ENCODE measurements at regions not wholly inside any gene's neighbourhood (a gene's known extent, or its start where the extent isn't known, plus 50 kb on each side); places are given as distances from the start of the nearest gene placed in this dataset.
A peak's percentile ranks its signal among the peaks of the same experiment; 100 is the strongest.

GRCh38 chr15:35320158-35320780 is 225.7 kb downstream of the DPH6 start:
- no peak for DNase-seq (ENCODE audit: insufficient read length, low spot score)
- FAIRE-seq: no peak
- no peak for TF ChIP-seq SPI1 (IDR thresholded peaks at IDR 0.05; ENCODE audit: low read depth, low read length)
- no peak for TF ChIP-seq POLR2A (IDR thresholded peaks at IDR 0.05; ENCODE audit: low read depth, low read length)
- TF ChIP-seq POU2F2 (IDR thresholded peaks at IDR 0.05; ENCODE audit: low read depth, low read length): no peak

GRCh38 chr15:35319354-35319753 is 226.6 kb downstream of the DPH6 start:
- no peak for TF ChIP-seq POU2F2 (IDR thresholded peaks at IDR 0.05; ENCODE audit: low read depth, low read length)
- TF ChIP-seq TAF1 (IDR thresholded peaks at IDR 0.05; ENCODE audit: low read depth, low read length): no peak
- no peak for TF ChIP-seq PAX5 (IDR thresholded peaks at IDR 0.05; ENCODE audit: insufficient read depth, low read length, severe bottlenecking)
- TF ChIP-seq POLR2AphosphoS5 (IDR thresholded peaks at IDR 0.05; ENCODE audit: low read depth, low read length): no peak
- TF ChIP-seq POLR2A (IDR thresholded peaks at IDR 0.05; ENCODE audit: low read depth, low read length): no peak
- no peak for TF ChIP-seq SPI1 (IDR thresholded peaks at IDR 0.05; ENCODE audit: low read depth, low read length)
- FAIRE-seq: no peak
- DNase-seq (ENCODE audit: insufficient read length, low spot score): no peak

- DNase-seq (ENCODE audit: insufficient read length, low spot score) (no peak), FAIRE-seq (no peak)
These were observed 228.7 kb downstream of the DPH6 start for GRCh38 chr15:35317217-35317616.

GRCh38 chr15:35312344-35312743 is 227.2 kb upstream of the NANOGP8 start:
- no peak for TF ChIP-seq PAX5 (IDR thresholded peaks at IDR 0.05; ENCODE audit: insufficient read depth, low read length, severe bottlenecking)
- FAIRE-seq: no peak
- DNase-seq (ENCODE audit: insufficient read length, low spot score): no peak

More at GRCh38 chr15:35317217-35317616, 228.7 kb downstream of the DPH6 start:
- TF ChIP-seq POLR2AphosphoS5 (IDR thresholded peaks at IDR 0.05; ENCODE audit: low read depth, low read length): no peak
- no peak for TF ChIP-seq POU2F2 (IDR thresholded peaks at IDR 0.05; ENCODE audit: low read depth, low read length)
- TF ChIP-seq TAF1 (IDR thresholded peaks at IDR 0.05; ENCODE audit: low read depth, low read length): no peak
- no peak for TF ChIP-seq POLR2A (IDR thresholded peaks at IDR 0.05; ENCODE audit: low read depth, low read length)
- no peak for TF ChIP-seq SPI1 (IDR thresholded peaks at IDR 0.05; ENCODE audit: low read depth, low read length)
- TF ChIP-seq PAX5 (IDR thresholded peaks at IDR 0.05; ENCODE audit: insufficient read depth, low read length, severe bottlenecking): no peak

- no peak for DNase-seq (ENCODE audit: insufficient read length, low spot score)
- TF ChIP-seq PAX5 (IDR thresholded peaks at IDR 0.05; ENCODE audit: insufficient read depth, low read length, severe bottlenecking): no peak
- no peak for TF ChIP-seq POLR2AphosphoS5 (IDR thresholded peaks at IDR 0.05; ENCODE audit: low read depth, low read length)
- TF ChIP-seq POLR2A (IDR thresholded peaks at IDR 0.05; ENCODE audit: low read depth, low read length): no peak
- no peak for TF ChIP-seq TAF1 (IDR thresholded peaks at IDR 0.05; ENCODE audit: low read depth, low read length)
- no peak for TF ChIP-seq SPI1 (IDR thresholded peaks at IDR 0.05; ENCODE audit: low read depth, low read length)
- TF ChIP-seq POU2F2 (IDR thresholded peaks at IDR 0.05; ENCODE audit: low read depth, low read length): no peak
- no peak for FAIRE-seq
These were observed 226.5 kb upstream of the NANOGP8 start for GRCh38 chr15:35311615-35312014.

GRCh38 chr15:35309886-35310285 is 224.8 kb upstream of the NANOGP8 start:
- no peak for TF ChIP-seq POU2F2 (IDR thresholded peaks at IDR 0.05; ENCODE audit: low read depth, low read length)
- no peak for TF ChIP-seq SPI1 (IDR thresholded peaks at IDR 0.05; ENCODE audit: low read depth, low read length)
- TF ChIP-seq POLR2A (IDR thresholded peaks at IDR 0.05; ENCODE audit: low read depth, low read length): no peak
- no peak for TF ChIP-seq POLR2AphosphoS5 (IDR thresholded peaks at IDR 0.05; ENCODE audit: low read depth, low read length)
- TF ChIP-seq PAX5 (IDR thresholded peaks at IDR 0.05; ENCODE audit: insufficient read depth, low read length, severe bottlenecking): no peak
- no peak for TF ChIP-seq TAF1 (IDR thresholded peaks at IDR 0.05; ENCODE audit: low read depth, low read length)
- no peak for FAIRE-seq
- DNase-seq (ENCODE audit: insufficient read length, low spot score): no peak

GRCh38 chr15:35308802-35309201 is 223.7 kb upstream of the NANOGP8 start:
- TF ChIP-seq POLR2A (IDR thresholded peaks at IDR 0.05; ENCODE audit: low read depth, low read length) (no peak), TAF1 (IDR thresholded peaks at IDR 0.05; ENCODE audit: low read depth, low read length) (no peak), SPI1 (IDR thresholded peaks at IDR 0.05; ENCODE audit: low read depth, low read length) (no peak), POLR2AphosphoS5 (IDR thresholded peaks at IDR 0.05; ENCODE audit: low read depth, low read length) (no peak), PAX5 (IDR thresholded peaks at IDR 0.05; ENCODE audit: insufficient read depth, low read length, severe bottlenecking) (no peak), POU2F2 (IDR thresholded peaks at IDR 0.05; ENCODE audit: low read depth, low read length) (no peak)
- no peak for DNase-seq (ENCODE audit: insufficient read length, low spot score)
- no peak for FAIRE-seq

GRCh38 chr15:35307676-35308075 is 222.6 kb upstream of the NANOGP8 start:
- no peak for DNase-seq (ENCODE audit: insufficient read length, low spot score)
- TF ChIP-seq PAX5 (IDR thresholded peaks at IDR 0.05; ENCODE audit: insufficient read depth, low read length, severe bottlenecking) (no peak), TAF1 (IDR thresholded peaks at IDR 0.05; ENCODE audit: low read depth, low read length) (no peak), POU2F2 (IDR thresholded peaks at IDR 0.05; ENCODE audit: low read depth, low read length) (no peak), SPI1 (IDR thresholded peaks at IDR 0.05; ENCODE audit: low read depth, low read length) (no peak)
- FAIRE-seq: no peak

- FAIRE-seq: no peak
- TF ChIP-seq POLR2A (IDR thresholded peaks at IDR 0.05; ENCODE audit: low read depth, low read length): no peak
- no peak for TF ChIP-seq SPI1 (IDR thresholded peaks at IDR 0.05; ENCODE audit: low read depth, low read length)
- TF ChIP-seq POU2F2 (IDR thresholded peaks at IDR 0.05; ENCODE audit: low read depth, low read length): no peak
- no peak for TF ChIP-seq POLR2AphosphoS5 (IDR thresholded peaks at IDR 0.05; ENCODE audit: low read depth, low read length)
- DNase-seq (ENCODE audit: insufficient read length, low spot score): no peak
These were observed 221.9 kb upstream of the NANOGP8 start for GRCh38 chr15:35307026-35307425.

- FAIRE-seq: peak; percentile 68
- DNase-seq (ENCODE audit: insufficient read length, low spot score): no peak
- TF ChIP-seq POU2F2 (IDR thresholded peaks at IDR 0.05; ENCODE audit: low read depth, low read length): no peak
- TF ChIP-seq POLR2A (IDR thresholded peaks at IDR 0.05; ENCODE audit: low read depth, low read length): no peak
- TF ChIP-seq PAX5 (IDR thresholded peaks at IDR 0.05; ENCODE audit: insufficient read depth, low read length, severe bottlenecking): no peak
- TF ChIP-seq SPI1 (IDR thresholded peaks at IDR 0.05; ENCODE audit: low read depth, low read length): no peak
- no peak for TF ChIP-seq TAF1 (IDR thresholded peaks at IDR 0.05; ENCODE audit: low read depth, low read length)
- no peak for TF ChIP-seq POLR2AphosphoS5 (IDR thresholded peaks at IDR 0.05; ENCODE audit: low read depth, low read length)
These were observed 221.4 kb upstream of the NANOGP8 start for GRCh38 chr15:35306361-35306981.
